ENCODE measurements at regions not wholly inside any gene's neighbourhood (a gene's known extent, or its start where the extent isn't known, plus 50 kb on each side); places are given as distances from the start of the nearest gene placed in this dataset.

GRCh38 chr3:116848248-116848829, 138.8 kb downstream of the TUSC7 start:
- H3K4me1 ChIP-seq, result no peaks in the 10 kb centered on the region
- TF ChIP-seq POLR2A (IDR thresholded peaks at IDR 0.05) (no peak), CTCF (IDR thresholded peaks at IDR 0.05) (no peak), POLR2AphosphoS5 (IDR thresholded peaks at IDR 0.05; ENCODE audit: insufficient read depth in 1 of 2, low read depth in 1 of 2) (no peak)
- no peaks in the 10 kb centered on the region for H3K9me3 ChIP-seq
- intact Hi-C loops (cut with DNase I), result no loop called here
- no peak overlapping the region for H3K27ac ChIP-seq
- no peaks in the 10 kb centered on the region for H3K36me3 ChIP-seq
- DNase-seq (ENCODE audit: extremely low spot score in 2 of 2), result no peak
- H3K4me3 ChIP-seq, result no peak overlapping the region
- H3K27me3 ChIP-seq, result no peaks in the 10 kb centered on the region

- TF ChIP-seq POLR2A (IDR thresholded peaks at IDR 0.05), result no peak
- no peak for TF ChIP-seq CTCF (IDR thresholded peaks at IDR 0.05)
- no peak for TF ChIP-seq POLR2AphosphoS5 (IDR thresholded peaks at IDR 0.05; ENCODE audit: insufficient read depth in 1 of 2, low read depth in 1 of 2)
- no peaks in the 10 kb centered on the region for H3K36me3 ChIP-seq
- H3K4me3 ChIP-seq, result no peak overlapping the region
- H3K27me3 ChIP-seq, result no peaks in the 10 kb centered on the region
- no peak for DNase-seq (ENCODE audit: extremely low spot score in 2 of 2)
- no peaks in the 10 kb centered on the region for H3K4me1 ChIP-seq
- intact Hi-C loops (cut with DNase I), result no loop called here
- no peak overlapping the region for H3K27ac ChIP-seq
- H3K9me3 ChIP-seq, result no peaks in the 10 kb centered on the region
Measured at GRCh38 chr3:116849261-116849688, 139.7 kb downstream of the TUSC7 start.

GRCh38 chr3:116852803-116853202, 143.2 kb downstream of the TUSC7 start:
- H3K36me3 ChIP-seq, result no peaks in the 10 kb centered on the region
- intact Hi-C loops (cut with DNase I), result no loop called here
- DNase-seq (ENCODE audit: extremely low spot score in 2 of 2), result no peak
- TF ChIP-seq CTCF (IDR thresholded peaks at IDR 0.05) (no peak), POLR2AphosphoS5 (IDR thresholded peaks at IDR 0.05; ENCODE audit: insufficient read depth in 1 of 2, low read depth in 1 of 2) (no peak), POLR2A (IDR thresholded peaks at IDR 0.05) (no peak)
- H3K9me3 ChIP-seq, result no peaks in the 10 kb centered on the region
- H3K4me3 ChIP-seq, result no peak overlapping the region
- no peaks in the 10 kb centered on the region for H3K4me1 ChIP-seq
- H3K27ac ChIP-seq, result no peak overlapping the region
- no peaks in the 10 kb centered on the region for H3K27me3 ChIP-seq

- intact Hi-C loops (cut with DNase I), result no loop called here
- Histone ChIP-seq H3K36me3 (no peaks in the 10 kb centered on the region), H3K27me3 (no peaks in the 10 kb centered on the region), H3K9me3 (no peaks in the 10 kb centered on the region), H3K27ac (no peak overlapping the region), H3K4me1 (peaks cover 14% of the 10 kb centered on the region), H3K4me3 (no peak overlapping the region)
- TF ChIP-seq POLR2A (IDR thresholded peaks at IDR 0.05) (no peak), CTCF (IDR thresholded peaks at IDR 0.05) (no peak), POLR2AphosphoS5 (IDR thresholded peaks at IDR 0.05; ENCODE audit: insufficient read depth in 1 of 2, low read depth in 1 of 2) (no peak)
- DNase-seq (ENCODE audit: extremely low spot score in 2 of 2), result no peak
Measured at GRCh38 chr3:116863270-116863770, 153.7 kb downstream of the TUSC7 start.

GRCh38 chr3:116863822-116864589, 154.4 kb downstream of the TUSC7 start:
- Histone ChIP-seq H3K4me3 (peak overlapping the region in 1 of 2 donors; percentile 43), H3K9me3 (no peaks in the 10 kb centered on the region), H3K27me3 (no peaks in the 10 kb centered on the region), H3K4me1 (peaks cover 8% of the 10 kb centered on the region), H3K36me3 (no peaks in the 10 kb centered on the region), H3K27ac (no peak overlapping the region)
- no peak for TF ChIP-seq POLR2AphosphoS5 (IDR thresholded peaks at IDR 0.05; ENCODE audit: insufficient read depth in 1 of 2, low read depth in 1 of 2)
- TF ChIP-seq CTCF (IDR thresholded peaks at IDR 0.05), result peak in 2 of 3 experiments; percentile 12 to 13
- no peak for DNase-seq (ENCODE audit: extremely low spot score in 2 of 2)
- intact Hi-C loops (cut with DNase I), result no loop called here
